Tibial artery (tissue), 4 donors: ENCODE measurements at regions not wholly inside any gene's neighbourhood (a gene's known extent, or its start where the extent isn't known, plus 50 kb on each side); places are given as distances from the start of the nearest gene placed in this dataset.

ENCODE experiments used
- DNase-seq, 2 donors: peaks; one replicate each; pipeline ENCODE4 v3.0.0-alpha.2; 2019
- H3K27ac ChIP-seq, 2 donors: fragments of 200-600 bp; sonication (generic) in 1 of 2; 1 replicate in 1 of 2; 2 replicates in 1 of 2; pipeline ENCODE4 v1.5.1; 2018 to 2019; ENCODE audit warnings: mild to moderate bottlenecking in 1 of 2
- H3K27me3 ChIP-seq, 2 donors: fragments of 200-600 bp; sonication (generic) in 1 of 2; one replicate each; pipeline versions ENCODE4 v1.5.1 to v1.6.0; 2016 to 2019
- H3K36me3 ChIP-seq, 3 donors: fragments of 200-600 bp; sonication (generic) in 2 of 3; one replicate each; pipeline ENCODE4 v1.5.1; 2016 to 2019; ENCODE audit warnings: mild to moderate bottlenecking in 2 of 3
- H3K4me1 ChIP-seq, 4 donors: fragments of 200-600 bp; sonication (generic) in 2 of 4; 1 replicate in 3 of 4; 2 replicates in 1 of 4; pipeline ENCODE4 v1.5.1; 2016 to 2019
- H3K4me3 ChIP-seq, 2 donors: fragments of 200-600 bp; sonication (generic) in 1 of 2; 1 replicate in 1 of 2; 2 replicates in 1 of 2; pipeline ENCODE4 v1.5.1; 2018 to 2019; ENCODE audit warnings: mild to moderate bottlenecking in 2 of 2
- H3K9me3 ChIP-seq, 3 donors: fragments of 200-600 bp; sonication (generic) in 1 of 3; one replicate each; pipeline ENCODE4 v1.5.1; 2016 to 2019
- CTCF ChIP-seq, 2 experiments: fragments of 200-600 bp in 1 of 2; fragments of 450-650 bp in 1 of 2; IDR thresholded peaks; one replicate each; pipeline ENCODE4 v1.5.1; 2017 to 2019; ENCODE audit warnings: antibody characterized with exemption in 2 of 2, mild to moderate bottlenecking in 1 of 2, moderate library complexity in 1 of 2
- intact Hi-C: fragments of 100-400 bp; cut with DNase I; formaldehyde crosslinking; loops from one replicate; pipeline ENCODE4 v1.15.0; 2023; ENCODE audit warnings: low total_unique reads

- Histone ChIP-seq H3K4me3 (no peak overlapping the region), H3K36me3 (no peaks in the 10 kb centered on the region), H3K27ac (no peak overlapping the region), H3K9me3 (no peaks in the 10 kb centered on the region), H3K4me1 (no peaks in the 10 kb centered on the region), H3K27me3 (no peaks in the 10 kb centered on the region)
- intact Hi-C loops, result no loop called here
- TF ChIP-seq CTCF (IDR thresholded peaks at IDR 0.05), result no peak
- DNase-seq, result no peak
Observed at GRCh38 chr9:28538132-28538531, 964.9 kb upstream of the C9orf72 start.

GRCh38 chr9:28539434-28540070 is 966.3 kb upstream of the C9orf72 start:
- no peak for TF ChIP-seq CTCF (IDR thresholded peaks at IDR 0.05)
- no peak for DNase-seq
- Histone ChIP-seq H3K9me3 (no peaks in the 10 kb centered on the region), H3K36me3 (no peaks in the 10 kb centered on the region), H3K4me3 (no peak overlapping the region), H3K27me3 (no peaks in the 10 kb centered on the region), H3K4me1 (no peaks in the 10 kb centered on the region), H3K27ac (no peak overlapping the region)
- intact Hi-C loops, result no loop called here

- Histone ChIP-seq H3K4me3 (no peak overlapping the region), H3K9me3 (no peaks in the 10 kb centered on the region), H3K4me1 (no peaks in the 10 kb centered on the region), H3K27me3 (no peaks in the 10 kb centered on the region), H3K27ac (no peak overlapping the region), H3K36me3 (no peaks in the 10 kb centered on the region)
- no peak for DNase-seq
- intact Hi-C loops, result no loop called here
- no peak for TF ChIP-seq CTCF (IDR thresholded peaks at IDR 0.05)
Observed at GRCh38 chr9:28542928-28543327, 969.6 kb upstream of the C9orf72 start.

GRCh38 chr9:28547527-28547926 is 974.2 kb upstream of the C9orf72 start:
- H3K27me3 ChIP-seq, result no peaks in the 10 kb centered on the region
- no peak for TF ChIP-seq CTCF (IDR thresholded peaks at IDR 0.05)
- DNase-seq, result no peak
- no peak overlapping the region for H3K4me3 ChIP-seq
- intact Hi-C loops, result no loop called here
- H3K36me3 ChIP-seq, result no peaks in the 10 kb centered on the region
- H3K9me3 ChIP-seq, result no peaks in the 10 kb centered on the region
- no peak overlapping the region for H3K27ac ChIP-seq
- no peaks in the 10 kb centered on the region for H3K4me1 ChIP-seq

GRCh38 chr9:28563291-28563934 is 990.1 kb upstream of the C9orf72 start:
- DNase-seq, result no peak
- Histone ChIP-seq H3K27me3 (no peaks in the 10 kb centered on the region), H3K4me3 (no peak overlapping the region), H3K9me3 (no peaks in the 10 kb centered on the region), H3K4me1 (no peaks in the 10 kb centered on the region), H3K36me3 (no peaks in the 10 kb centered on the region), H3K27ac (no peak overlapping the region)
- intact Hi-C loops, result no loop called here
- no peak for TF ChIP-seq CTCF (IDR thresholded peaks at IDR 0.05)
